Keratinocyte (primary cell): ENCODE measurements at regions not wholly inside any gene's neighbourhood (a gene's known extent, or its start where the extent isn't known, plus 50 kb on each side); places are given as distances from the start of the nearest gene placed in this dataset.

Experiments
- EZH2 ChIP-seq: IDR thresholded peaks from one replicate; pipeline ENCODE4 v1.6.1; 2012; ENCODE audit warnings: inconsistent platforms, mild to moderate bottlenecking, low read length, moderate library complexity
- TF ChIP-seq, protein P1 (sequence below), 3 experiments: IDR thresholded peaks in 1 of 3; conservative IDR thresholded peaks in 1 of 3; optimal IDR thresholded peaks in 1 of 3; 2 replicates in 2 of 3; 3 replicates in 1 of 3; pipeline versions ENCODE3 to v1.5.1; 2011; ENCODE audit warnings: low read length in 3 of 3, mild to moderate bottlenecking in 3 of 3, moderate library complexity in 2 of 3, control low read depth in 1 of 3, inconsistent platforms in 1 of 3; ENCODE audit not compliant: insufficient read depth in 2 of 3; ENCODE audit errors: extremely low read depth in 1 of 3

DNA sequence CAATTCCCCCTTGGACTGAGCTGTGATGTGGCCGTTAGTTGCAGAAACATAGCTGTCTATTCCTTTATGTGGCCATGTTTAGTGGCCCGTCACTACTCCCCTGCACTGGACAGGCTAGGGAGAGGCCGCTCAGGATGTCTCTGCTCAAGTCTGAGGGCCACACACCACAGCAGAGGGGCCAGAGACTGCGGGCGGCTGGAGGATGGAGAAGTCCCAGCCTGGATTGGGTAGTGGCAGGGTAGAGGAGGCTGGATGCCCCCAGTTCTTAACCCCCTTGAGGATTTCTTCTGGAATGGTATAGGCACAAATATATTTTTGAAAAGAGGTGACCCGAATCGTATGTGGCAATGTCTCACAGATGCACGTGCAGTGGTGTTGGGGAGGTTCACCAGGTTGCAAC lies 116.4 kb upstream of the B3GAT1 start:
- TF ChIP-seq, protein P1, sequence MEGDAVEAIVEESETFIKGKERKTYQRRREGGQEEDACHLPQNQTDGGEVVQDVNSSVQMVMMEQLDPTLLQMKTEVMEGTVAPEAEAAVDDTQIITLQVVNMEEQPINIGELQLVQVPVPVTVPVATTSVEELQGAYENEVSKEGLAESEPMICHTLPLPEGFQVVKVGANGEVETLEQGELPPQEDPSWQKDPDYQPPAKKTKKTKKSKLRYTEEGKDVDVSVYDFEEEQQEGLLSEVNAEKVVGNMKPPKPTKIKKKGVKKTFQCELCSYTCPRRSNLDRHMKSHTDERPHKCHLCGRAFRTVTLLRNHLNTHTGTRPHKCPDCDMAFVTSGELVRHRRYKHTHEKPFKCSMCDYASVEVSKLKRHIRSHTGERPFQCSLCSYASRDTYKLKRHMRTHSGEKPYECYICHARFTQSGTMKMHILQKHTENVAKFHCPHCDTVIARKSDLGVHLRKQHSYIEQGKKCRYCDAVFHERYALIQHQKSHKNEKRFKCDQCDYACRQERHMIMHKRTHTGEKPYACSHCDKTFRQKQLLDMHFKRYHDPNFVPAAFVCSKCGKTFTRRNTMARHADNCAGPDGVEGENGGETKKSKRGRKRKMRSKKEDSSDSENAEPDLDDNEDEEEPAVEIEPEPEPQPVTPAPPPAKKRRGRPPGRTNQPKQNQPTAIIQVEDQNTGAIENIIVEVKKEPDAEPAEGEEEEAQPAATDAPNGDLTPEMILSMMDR (optimal IDR thresholded peaks at IDR 0.05 in 1 of 3, IDR thresholded peaks at IDR 0.05 in 1 of 3, conservative IDR thresholded peaks at IDR 0.05 in 1 of 3; ENCODE audit: extremely low read depth in 1 of 3, insufficient read depth in 2 of 3, low read length in 3 of 3) = no peak
- TF ChIP-seq EZH2 = no peak
